ENCODE measurements at regions not wholly inside any gene's neighbourhood (a gene's known extent, or its start where the extent isn't known, plus 50 kb on each side); places are given as distances from the start of the nearest gene placed in this dataset.

- TF ChIP-seq CTCF (conservative IDR thresholded peaks at IDR 0.05; ENCODE audit: low read length) (no peak), EZH2phosphoT487 (IDR thresholded peaks at IDR 0.05; ENCODE audit: borderline replicate concordance) (no peak)
Measured at GRCh38 chr20:52589251-52589812, 382.8 kb upstream of the TSHZ2 start.
